ENCODE measurements at regions not wholly inside any gene's neighbourhood (a gene's known extent, or its start where the extent isn't known, plus 50 kb on each side); places are given as distances from the start of the nearest gene placed in this dataset.

DNA sequence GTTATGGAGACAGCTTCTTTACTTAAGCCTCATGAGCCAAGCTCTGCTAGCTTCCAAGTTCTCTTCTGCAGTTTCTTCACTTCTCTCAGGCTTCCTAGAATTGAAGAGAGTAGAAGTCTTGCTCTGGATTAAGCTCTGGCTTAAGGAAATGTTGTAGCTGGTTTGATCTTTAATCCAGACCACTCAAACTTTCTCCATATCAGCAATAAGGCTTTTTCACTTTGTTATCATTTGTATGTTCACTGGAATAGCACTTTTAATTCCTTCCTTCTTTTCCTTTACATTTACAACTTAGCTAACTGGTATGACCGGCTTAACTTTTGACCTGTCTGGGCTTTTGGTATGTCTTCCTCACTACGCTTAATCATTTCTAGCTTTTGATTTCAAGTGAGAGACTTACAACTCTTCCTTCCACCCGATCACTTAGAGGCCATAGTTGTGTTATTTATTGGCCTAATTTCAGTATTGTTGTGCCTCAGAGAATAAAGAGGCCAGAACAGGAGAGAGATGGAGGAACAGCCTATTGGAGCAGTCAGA lies 236.6 kb upstream of the BMP2 start:
- Histone ChIP-seq H3K36me3 (ENCODE audit: insufficient read depth, low read length) (no peaks in the 10 kb centered on the region), H3K27ac (no peak overlapping the region)
- DNase-seq (ENCODE audit: low read depth, low spot score): no peak

DNA sequence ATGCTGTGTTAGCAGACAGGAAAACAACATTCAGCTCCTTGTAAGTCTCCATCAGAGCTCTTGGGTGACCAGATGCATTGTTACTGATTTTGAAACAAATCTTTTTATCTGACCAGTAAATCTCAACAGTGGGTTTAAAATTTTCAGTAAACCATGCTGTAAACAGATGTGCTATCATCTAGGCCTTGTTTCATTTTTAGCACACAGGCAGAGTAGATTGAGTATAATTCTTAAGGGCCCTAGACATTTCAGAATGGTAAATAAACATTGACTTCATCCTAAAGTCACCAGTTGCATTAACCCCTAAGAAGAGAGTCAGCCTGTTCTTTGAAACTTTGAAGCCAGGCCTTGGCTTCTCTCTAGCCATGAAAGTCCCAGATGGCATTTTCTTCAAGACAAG lies 237.2 kb upstream of the BMP2 start:
- Histone ChIP-seq H3K4me3 (no peak overlapping the region), H3K36me3 (ENCODE audit: insufficient read depth, low read length) (no peaks in the 10 kb centered on the region), H3K9me3 (ENCODE audit: low read depth, low read length) (no peaks in the 10 kb centered on the region), H3K27ac (no peak overlapping the region), H3K9ac (ENCODE audit: insufficient read length) (no peak overlapping the region)
- TF ChIP-seq FOXP2 (optimal IDR thresholded peaks at IDR 0.05; ENCODE audit: control extremely low read depth, extremely low read length, insufficient read depth) (no peak), POLR2AphosphoS5 (IDR thresholded peaks at IDR 0.05; ENCODE audit: borderline replicate concordance, low read depth, low read length) (no peak), EZH2 (IDR thresholded peaks at IDR 0.05) (no peak)
- DNase-seq (ENCODE audit: low read depth, low spot score): no peak

More for the DNA sequence above, 236.6 kb upstream of the BMP2 start:
- Histone ChIP-seq H3K4me3 (no peak overlapping the region), H3K9ac (ENCODE audit: insufficient read length) (no peak overlapping the region), H3K9me3 (ENCODE audit: low read depth, low read length) (no peaks in the 10 kb centered on the region)
- TF ChIP-seq EZH2 (IDR thresholded peaks at IDR 0.05) (no peak), FOXP2 (optimal IDR thresholded peaks at IDR 0.05; ENCODE audit: control extremely low read depth, extremely low read length, insufficient read depth) (no peak), POLR2AphosphoS5 (IDR thresholded peaks at IDR 0.05; ENCODE audit: borderline replicate concordance, low read depth, low read length) (no peak)

DNA sequence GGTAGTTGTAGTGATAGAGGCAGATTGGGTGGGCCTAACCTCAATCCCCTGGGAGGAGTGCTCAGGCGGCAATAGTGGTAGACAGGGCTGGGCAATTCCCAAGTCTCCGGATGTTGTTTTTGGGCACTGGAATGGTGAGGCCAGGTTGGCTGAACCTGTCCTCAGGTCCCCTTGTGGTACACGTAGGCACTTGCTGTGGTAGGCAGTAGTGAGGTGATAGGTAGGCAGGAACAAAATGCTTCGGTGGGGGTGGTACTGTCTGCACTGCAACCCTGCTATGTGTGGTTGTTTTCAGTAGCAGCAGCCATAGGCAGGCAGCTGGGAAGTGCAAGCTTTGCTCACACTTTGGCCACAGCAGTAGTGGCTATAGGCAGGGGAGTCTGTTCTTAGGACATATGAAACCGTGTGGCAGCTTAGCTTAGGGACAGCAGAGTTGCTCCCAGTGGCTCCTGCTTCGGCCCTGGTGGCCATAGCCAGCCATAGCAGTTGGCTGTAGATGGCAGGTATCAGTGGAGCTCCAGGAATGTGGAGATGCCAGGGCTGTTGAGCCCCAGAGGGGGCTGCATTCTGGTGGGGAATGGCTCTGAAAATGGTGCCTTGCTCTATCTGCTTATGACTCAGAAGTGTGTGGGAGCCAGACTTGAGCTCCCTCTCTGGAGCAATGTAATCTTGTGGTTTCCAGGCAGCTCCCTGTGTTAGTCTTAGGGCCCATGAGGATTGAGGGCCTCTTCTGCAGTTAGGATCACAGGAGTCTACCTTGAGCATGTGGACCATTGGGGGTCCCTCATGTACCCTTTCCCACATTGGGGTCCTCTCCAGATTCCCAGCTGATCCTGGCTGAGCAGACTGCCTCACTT lies 241.8 kb upstream of the BMP2 start:
- Histone ChIP-seq H3K27ac (no peak overlapping the region), H3K36me3 (ENCODE audit: insufficient read depth, low read length) (no peaks in the 10 kb centered on the region), H3K9ac (ENCODE audit: insufficient read length) (no peak overlapping the region), H3K4me3 (no peak overlapping the region), H3K9me3 (ENCODE audit: low read depth, low read length) (no peaks in the 10 kb centered on the region; the same call in 1 of the 2 replicates)
- TF ChIP-seq POLR2AphosphoS5 (IDR thresholded peaks at IDR 0.05; ENCODE audit: borderline replicate concordance, low read depth, low read length): no peak
- DNase-seq (ENCODE audit: low read depth, low spot score): no peak

DNA sequence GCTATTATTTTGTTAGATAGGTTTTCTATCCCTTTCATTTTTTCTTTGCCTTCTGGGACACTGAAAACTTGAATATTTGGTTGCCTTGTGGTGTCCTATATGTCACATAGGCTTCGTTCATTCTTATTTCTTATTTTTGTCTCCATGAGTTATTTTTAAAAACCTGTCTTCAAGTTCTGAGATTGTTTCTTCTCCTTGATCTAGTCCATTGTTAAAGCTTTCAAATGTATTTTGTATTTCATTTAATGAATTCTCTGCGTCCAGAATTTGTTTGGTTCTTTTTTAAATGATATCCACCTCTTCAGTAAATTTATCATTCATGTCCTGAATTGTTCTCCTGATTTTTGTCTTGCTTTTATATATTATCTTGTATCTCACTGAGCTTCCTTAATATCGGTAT lies 243.2 kb upstream of the BMP2 start:
- TF ChIP-seq POLR2AphosphoS5 (IDR thresholded peaks at IDR 0.05; ENCODE audit: borderline replicate concordance, low read depth, low read length) (no peak), FOXP2 (optimal IDR thresholded peaks at IDR 0.05; ENCODE audit: control extremely low read depth, extremely low read length, insufficient read depth) (no peak), EZH2 (IDR thresholded peaks at IDR 0.05) (no peak)

DNA sequence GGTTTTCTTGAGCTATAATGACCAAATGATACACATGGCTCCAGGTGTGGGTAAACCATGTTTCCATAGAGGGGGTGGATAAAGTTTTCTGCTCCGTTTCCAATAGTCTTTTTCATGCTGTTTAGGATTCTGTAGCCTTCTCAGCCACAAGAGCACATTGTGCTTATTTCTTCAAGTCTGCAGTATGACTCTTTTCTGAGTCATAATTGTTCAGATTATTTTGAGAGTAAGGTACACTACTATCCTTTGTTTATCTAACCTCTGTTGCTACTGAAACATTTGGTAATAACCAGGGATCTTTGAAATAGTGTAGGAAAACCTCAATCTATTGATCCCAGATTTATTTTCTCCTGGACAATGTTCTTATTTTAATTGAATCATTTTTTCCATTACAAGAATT lies 247.9 kb upstream of the BMP2 start:
- no peak for DNase-seq (ENCODE audit: low read depth, low spot score)
- Histone ChIP-seq H3K36me3 (ENCODE audit: insufficient read depth, low read length) (no peaks in the 10 kb centered on the region), H3K9ac (ENCODE audit: insufficient read length) (no peak overlapping the region), H3K27ac (no peak overlapping the region), H3K9me3 (ENCODE audit: low read depth, low read length) (no peaks in the 10 kb centered on the region; the same call in 1 of the 2 replicates), H3K4me3 (no peak overlapping the region)
- TF ChIP-seq POLR2AphosphoS5 (IDR thresholded peaks at IDR 0.05; ENCODE audit: borderline replicate concordance, low read depth, low read length): no peak
- TF ChIP-seq EZH2 (IDR thresholded peaks at IDR 0.05): no peak

More for the DNA sequence above, 243.2 kb upstream of the BMP2 start:
- no peak for DNase-seq (ENCODE audit: low read depth, low spot score)
- Histone ChIP-seq H3K36me3 (ENCODE audit: insufficient read depth, low read length) (no peaks in the 10 kb centered on the region), H3K4me3 (no peak overlapping the region), H3K27ac (no peak overlapping the region), H3K9me3 (ENCODE audit: low read depth, low read length) (no peaks in the 10 kb centered on the region; the same call in 1 of the 2 replicates), H3K9ac (ENCODE audit: insufficient read length) (no peak overlapping the region)

DNA sequence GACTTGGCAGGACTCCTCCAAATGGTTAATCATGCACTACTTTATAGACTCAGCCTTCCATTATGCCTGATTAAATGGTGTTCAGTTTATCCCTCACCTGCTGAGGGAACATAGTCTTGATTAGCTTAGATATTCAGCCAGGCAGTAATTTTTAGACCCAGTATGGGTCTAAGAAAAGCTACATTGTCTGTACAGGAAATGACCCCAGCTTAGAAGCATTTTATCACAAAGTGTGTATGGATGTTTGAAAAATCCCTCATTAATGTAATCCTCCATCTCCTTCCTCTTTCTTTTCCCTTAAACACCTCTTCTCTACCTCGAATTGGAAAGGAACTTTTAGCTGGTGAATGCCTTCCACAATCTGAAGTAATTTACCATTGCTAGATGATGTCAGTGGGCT lies 252.2 kb upstream of the BMP2 start:
- no peak overlapping the region for H3K27ac ChIP-seq
- no peak for DNase-seq (ENCODE audit: low read depth, low spot score)
- no peak overlapping the region for H3K9ac ChIP-seq (ENCODE audit: insufficient read length)
- H3K4me3 ChIP-seq: no peak overlapping the region
- TF ChIP-seq FOXP2 (optimal IDR thresholded peaks at IDR 0.05; ENCODE audit: control extremely low read depth, extremely low read length, insufficient read depth): no peak
- no peak for TF ChIP-seq EZH2 (IDR thresholded peaks at IDR 0.05)
- no peak for TF ChIP-seq POLR2AphosphoS5 (IDR thresholded peaks at IDR 0.05; ENCODE audit: borderline replicate concordance, low read depth, low read length)
- H3K9me3 ChIP-seq (ENCODE audit: low read depth, low read length): no peaks in the 10 kb centered on the region
- no peaks in the 10 kb centered on the region for H3K36me3 ChIP-seq (ENCODE audit: insufficient read depth, low read length)

DNA sequence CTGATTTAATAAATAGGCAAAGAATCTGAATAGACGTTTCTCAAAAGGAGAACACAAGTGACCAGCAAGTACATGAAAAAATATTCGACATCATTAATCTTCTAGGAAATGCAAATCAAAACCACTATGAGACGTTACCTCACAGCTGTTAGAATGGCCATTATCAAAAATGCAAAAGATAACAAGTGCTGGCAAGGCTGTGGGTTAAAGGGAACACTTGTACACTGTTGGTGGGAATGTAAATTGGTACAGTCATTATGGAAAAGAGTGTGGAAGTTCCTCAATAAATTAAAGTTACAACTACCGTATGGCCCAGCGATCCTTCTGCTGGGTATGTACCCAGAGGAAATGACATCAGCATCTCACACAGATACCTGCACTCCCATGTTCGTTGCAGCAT lies 253.9 kb upstream of the BMP2 start:
- no peak overlapping the region for H3K27ac ChIP-seq
- no peak for DNase-seq (ENCODE audit: low read depth, low spot score)
- H3K4me3 ChIP-seq: no peak overlapping the region

DNA sequence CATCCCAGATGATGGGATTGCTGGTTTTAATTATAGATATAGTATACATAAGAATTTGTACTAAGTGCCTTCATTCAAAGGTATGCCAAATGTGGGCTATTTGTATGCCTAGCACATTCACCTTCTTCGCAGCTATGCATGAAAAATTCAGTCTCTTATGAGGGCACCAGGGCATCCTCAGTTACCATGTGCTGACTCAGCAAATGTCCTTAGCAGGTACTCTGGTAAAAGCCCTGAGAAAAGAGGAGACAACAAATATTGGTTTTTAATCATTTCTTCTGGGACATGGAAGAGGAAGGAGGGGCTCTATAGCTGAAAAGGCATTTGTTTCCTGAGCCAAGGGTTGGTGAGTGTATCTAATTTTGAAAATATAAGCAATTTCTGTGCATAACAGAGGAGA lies 258.1 kb upstream of the BMP2 start:
- Histone ChIP-seq H3K4me3 (no peak overlapping the region), H3K9ac (ENCODE audit: insufficient read length) (no peak overlapping the region), H3K9me3 (ENCODE audit: low read depth, low read length) (no peaks in the 10 kb centered on the region), H3K36me3 (ENCODE audit: insufficient read depth, low read length) (no peaks in the 10 kb centered on the region), H3K27ac (no peak overlapping the region)
- no peak for TF ChIP-seq POLR2AphosphoS5 (IDR thresholded peaks at IDR 0.05; ENCODE audit: borderline replicate concordance, low read depth, low read length)
- TF ChIP-seq EZH2 (IDR thresholded peaks at IDR 0.05): no peak
- TF ChIP-seq FOXP2 (optimal IDR thresholded peaks at IDR 0.05; ENCODE audit: control extremely low read depth, extremely low read length, insufficient read depth): no peak
- no peak for DNase-seq (ENCODE audit: low read depth, low spot score)

More for the DNA sequence above, 253.9 kb upstream of the BMP2 start:
- Histone ChIP-seq H3K9me3 (ENCODE audit: low read depth, low read length) (no peaks in the 10 kb centered on the region), H3K9ac (ENCODE audit: insufficient read length) (no peak overlapping the region), H3K36me3 (ENCODE audit: insufficient read depth, low read length) (no peaks in the 10 kb centered on the region)
- TF ChIP-seq FOXP2 (optimal IDR thresholded peaks at IDR 0.05; ENCODE audit: control extremely low read depth, extremely low read length, insufficient read depth) (no peak), EZH2 (IDR thresholded peaks at IDR 0.05) (no peak), POLR2AphosphoS5 (IDR thresholded peaks at IDR 0.05; ENCODE audit: borderline replicate concordance, low read depth, low read length) (no peak)
